KBM-7 (cell line): ENCODE measurements at regions not wholly inside any gene's neighbourhood (a gene's known extent, or its start where the extent isn't known, plus 50 kb on each side); places are given as distances from the start of the nearest gene placed in this dataset.

ENCODE experiments used
- DNase-seq: peaks from one replicate; pipeline ENCODE4 v3.0.0-alpha.2; 2015
- in situ Hi-C: fragments of 300-500 bp; cut with MboI; formaldehyde crosslinking; loops from 2 replicates; pipeline ENCODE4 v1.14.3; 2020; ENCODE audit warnings: low sequenced_read_pairs, low pct_unique_long_range_greater_than_20kb, mixed read lengths

DNA sequence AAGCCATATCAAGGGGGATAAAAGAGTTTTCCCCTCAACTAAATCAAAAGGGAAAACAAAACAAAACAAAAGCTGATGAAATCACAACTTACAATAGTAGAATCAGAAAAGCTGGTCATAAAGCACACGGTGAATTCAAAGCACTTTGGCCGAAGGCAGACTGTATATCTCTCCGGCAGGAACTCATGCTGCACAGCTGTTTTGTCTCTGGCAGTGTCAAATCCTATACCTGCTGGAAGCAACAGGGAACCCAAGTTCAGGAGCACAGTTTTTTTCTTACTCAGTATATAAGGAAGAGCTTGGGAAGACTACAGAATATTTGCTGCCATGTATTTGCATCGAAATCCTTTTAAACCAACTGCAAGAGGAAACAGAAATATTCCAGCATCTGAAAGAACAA lies 213.7 kb downstream of the RFC3 start:
- in situ Hi-C loops = no loop called here
- DNase-seq = no peak

DNA sequence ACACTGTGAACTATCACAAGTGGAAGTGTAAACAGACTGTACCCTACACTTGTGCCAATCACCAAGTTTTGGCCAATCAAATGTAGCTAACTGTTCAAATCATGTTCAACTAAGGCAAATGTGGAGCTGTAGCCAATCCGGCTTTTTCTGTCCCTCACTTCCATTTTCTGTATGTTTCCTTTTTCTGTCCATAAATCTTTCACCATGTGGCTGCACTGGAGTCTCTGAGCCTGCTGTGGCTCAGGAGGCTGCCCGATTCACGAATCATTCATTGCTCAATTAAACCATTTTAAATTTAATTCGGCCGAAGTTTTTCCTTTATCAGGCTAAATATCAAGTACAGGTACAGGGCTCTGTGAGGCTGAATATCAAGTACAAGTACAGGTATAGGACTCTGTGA lies 216.5 kb downstream of the RFC3 start:
- in situ Hi-C loops = no loop called here
- DNase-seq = no peak

DNA sequence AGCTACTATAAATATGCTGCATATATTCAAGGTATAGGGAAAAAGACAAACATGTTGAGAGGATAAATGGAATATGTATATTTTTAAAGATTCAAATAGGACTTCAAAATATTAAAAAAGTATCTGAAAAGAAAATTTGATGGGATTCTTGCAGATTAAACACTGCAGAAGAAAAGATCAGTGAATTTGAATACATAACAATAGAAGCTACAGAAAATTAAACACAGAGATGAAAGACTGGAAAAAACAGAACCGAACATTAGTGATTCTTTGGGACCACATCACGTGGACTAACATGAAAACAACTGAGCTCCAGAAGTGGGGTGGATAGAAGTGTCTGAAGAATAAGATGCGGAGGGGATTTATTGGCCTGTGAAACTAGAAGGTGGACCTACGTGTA lies 217.2 kb downstream of the RFC3 start:
- DNase-seq = no peak
- in situ Hi-C loops = no loop called here

DNA sequence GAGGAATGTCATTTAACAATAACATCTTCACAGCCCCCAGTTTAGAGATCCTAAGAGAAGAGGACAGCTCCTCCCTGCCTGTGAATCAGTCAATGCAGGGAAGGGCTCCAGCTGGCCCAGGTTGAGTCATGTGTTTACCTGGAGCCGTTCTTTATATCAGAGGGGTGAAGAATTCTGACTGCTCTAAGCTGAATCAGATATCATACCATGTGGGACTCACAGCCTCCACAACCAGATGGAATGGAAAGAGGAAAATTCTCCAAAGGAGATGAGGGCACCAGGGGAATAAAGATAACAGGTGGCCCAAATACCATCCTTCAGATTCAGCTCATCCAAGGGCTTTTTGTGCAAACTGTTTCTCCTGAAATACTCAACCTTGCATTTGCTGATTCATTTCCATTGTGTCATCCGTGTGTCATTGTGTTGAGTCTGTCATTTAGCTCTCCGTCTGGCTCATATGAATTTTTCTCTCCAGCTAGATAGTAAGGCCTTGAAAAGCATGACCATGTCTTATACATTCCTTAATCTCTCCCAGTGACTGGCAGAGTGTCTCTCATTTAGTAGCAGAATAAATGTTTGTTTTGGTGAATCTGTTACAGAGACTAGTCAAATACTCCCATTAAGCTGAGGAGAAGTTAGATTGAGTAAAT lies 217.9 kb downstream of the RFC3 start:
- in situ Hi-C loops = no loop called here
- DNase-seq = no peak

DNA sequence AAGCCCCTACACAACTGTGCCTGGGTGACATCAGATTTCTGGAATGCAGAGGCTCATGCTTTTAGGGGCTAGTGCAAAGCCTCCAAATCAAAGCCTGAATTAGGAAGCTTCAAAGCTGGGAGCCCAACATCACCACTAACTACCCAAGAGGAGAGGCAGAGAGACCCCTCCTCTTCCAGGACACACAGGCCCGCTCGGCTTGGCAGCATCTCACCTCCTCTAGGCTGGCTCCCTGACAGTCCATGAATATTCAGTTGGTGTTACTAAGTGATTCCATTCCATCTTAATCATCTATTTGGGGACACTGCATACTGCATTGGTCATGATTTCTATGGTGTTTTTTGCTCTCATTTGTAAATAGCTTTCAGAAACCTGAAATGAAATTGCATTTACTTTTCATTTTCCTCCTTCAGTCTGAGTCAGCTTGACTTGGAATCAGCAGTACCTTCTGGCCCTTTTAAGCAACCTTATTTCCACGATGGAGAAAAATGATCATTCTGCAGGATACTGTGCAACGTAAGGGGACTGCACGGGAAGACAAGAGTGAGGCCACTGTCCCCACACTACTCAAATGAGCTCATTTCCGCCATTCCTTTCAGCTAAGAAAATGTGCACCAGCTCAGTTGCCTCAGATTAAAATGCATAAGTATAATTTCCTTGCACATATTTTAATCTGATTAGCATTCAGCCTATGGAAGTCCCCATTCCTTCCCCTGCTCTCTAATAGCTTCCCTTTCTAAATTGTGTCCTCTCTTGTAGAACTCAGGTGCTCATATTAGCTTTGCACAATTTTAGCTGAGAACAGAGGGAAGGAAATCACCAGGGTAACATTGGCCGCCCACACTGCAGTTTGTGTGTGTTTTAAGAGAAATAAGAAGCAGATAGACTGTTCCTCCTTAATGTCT lies 219.9 kb downstream of the RFC3 start:
- no peak for DNase-seq
- in situ Hi-C loops = no loop called here

- no peak for DNase-seq
- in situ Hi-C loops = no loop called here
These were observed 220.7 kb downstream of the RFC3 start for GRCh38 chr13:34038541-34039068.

DNA sequence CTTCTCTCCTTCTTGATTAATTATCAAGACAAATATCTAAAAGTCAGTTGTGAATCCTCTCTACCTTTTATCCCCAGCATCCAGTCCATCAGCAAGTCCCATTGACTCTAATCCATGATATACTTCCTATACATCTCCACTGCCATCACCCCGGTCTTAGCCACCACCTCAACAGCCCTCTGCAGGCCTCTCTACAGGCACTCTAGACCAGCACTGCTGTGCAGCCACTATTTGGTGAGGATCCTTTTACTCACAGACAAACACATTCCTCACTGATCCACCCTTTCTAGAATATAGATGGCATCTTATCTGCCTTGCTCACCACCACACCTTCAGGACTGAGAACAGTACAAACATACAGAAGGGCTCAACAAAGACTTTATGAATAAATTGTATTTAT lies 221.7 kb downstream of the RFC3 start:
- in situ Hi-C loops = no loop called here
- no peak for DNase-seq

GRCh38 chr13:34040863-34041262 lies 222.9 kb downstream of the RFC3 start:
- DNase-seq = no peak
- in situ Hi-C loops = no loop called here

- no peak for DNase-seq
- in situ Hi-C loops = no loop called here
These were observed 226.1 kb downstream of the RFC3 start for GRCh38 chr13:34044041-34044440.

DNA sequence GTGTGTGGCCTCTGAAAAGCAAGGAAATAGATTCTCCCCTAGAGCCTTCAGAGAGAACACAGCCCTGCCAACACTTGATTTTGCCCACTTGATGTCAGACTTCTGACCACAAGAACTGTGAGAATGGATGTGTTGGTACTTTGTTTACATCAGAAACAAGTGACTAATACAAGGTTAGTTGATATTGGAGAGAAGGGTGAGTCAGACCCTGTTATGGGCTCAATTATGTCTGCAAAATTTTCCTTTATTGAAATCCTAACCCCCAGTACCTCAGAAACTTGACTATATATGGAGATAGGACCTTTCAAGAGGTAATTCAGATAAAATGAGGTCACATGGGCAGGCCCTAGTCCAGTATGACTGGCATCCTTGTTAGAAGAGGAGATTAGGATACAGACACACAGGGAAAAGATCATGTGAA lies 226.7 kb downstream of the RFC3 start:
- no peak for DNase-seq
- in situ Hi-C loops = no loop called here

DNA sequence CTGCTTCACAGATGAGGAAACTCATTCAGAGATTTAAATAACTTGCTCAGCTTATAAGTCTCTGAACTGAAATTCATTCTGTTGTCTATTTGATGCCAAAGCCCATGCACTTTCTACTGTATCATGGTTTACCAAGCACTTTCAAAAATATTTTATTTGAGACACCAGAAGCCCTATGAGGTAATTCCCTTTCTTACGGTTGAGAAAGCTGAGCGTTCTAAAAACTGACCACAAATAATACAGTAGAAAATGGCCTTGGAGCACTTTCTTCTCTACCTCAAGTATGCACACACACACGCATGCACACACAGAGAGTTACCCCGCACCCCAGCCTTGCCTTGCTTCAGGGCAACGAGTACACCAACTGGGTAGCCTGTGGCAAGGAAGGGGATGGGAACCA lies 228.5 kb downstream of the RFC3 start:
- DNase-seq = no peak
- in situ Hi-C loops = no loop called here

- DNase-seq = no peak
- in situ Hi-C loops = no loop called here
These were observed 230.7 kb downstream of the RFC3 start for GRCh38 chr13:34048652-34049051.

DNA sequence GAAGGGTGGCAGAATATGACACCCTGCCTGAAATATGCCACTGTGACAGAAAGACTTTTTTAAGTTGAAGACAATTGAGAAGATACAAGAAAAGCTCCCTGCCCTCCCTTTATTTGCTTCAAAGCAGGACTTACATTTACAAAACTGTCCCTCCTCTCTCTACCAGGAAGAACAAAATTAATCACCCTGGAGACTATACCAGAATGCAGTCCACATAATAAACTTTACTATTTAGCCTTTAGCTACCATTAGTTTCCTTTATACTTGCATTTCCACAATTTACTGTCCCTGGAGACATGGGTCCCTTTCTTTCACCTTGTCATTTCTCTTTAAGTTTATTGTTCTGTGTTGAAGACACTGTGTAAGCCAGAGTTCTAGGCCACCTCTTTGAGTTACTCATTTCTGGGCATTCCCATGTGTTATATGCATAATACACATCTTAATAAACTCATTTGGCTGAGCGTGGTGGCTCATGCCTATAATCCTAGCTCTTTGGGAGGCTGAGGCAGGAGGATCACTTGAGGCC lies 238.8 kb downstream of the RFC3 start:
- no peak for DNase-seq
- in situ Hi-C loops = no loop called here

- DNase-seq = no peak
- in situ Hi-C loops = no loop called here
These were observed 246.7 kb downstream of the RFC3 start for GRCh38 chr13:34064456-34065205.

DNA sequence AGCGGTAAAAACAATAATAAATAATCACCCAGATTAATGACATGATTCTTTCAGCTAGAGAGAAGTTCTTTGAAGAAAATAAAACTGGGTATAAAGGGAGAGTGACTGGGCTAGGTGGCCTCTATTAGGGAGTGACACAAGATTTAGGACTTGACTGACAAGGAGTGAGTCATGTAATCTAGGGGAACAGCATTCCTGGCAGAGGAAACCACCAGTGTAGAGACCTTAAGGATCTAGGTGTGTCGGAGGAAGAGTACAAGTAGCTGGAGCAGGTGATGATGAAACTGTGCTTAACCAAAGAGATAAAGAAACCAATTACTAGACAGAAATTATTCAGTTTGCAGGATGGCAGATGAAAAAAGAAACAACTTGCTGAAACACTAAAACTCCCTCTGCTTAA lies 248.0 kb downstream of the RFC3 start:
- DNase-seq = no peak
- in situ Hi-C loops = no loop called here

GRCh38 chr13:34066344-34066743 lies 248.4 kb downstream of the RFC3 start:
- no peak for DNase-seq
- in situ Hi-C loops = no loop called here

DNA sequence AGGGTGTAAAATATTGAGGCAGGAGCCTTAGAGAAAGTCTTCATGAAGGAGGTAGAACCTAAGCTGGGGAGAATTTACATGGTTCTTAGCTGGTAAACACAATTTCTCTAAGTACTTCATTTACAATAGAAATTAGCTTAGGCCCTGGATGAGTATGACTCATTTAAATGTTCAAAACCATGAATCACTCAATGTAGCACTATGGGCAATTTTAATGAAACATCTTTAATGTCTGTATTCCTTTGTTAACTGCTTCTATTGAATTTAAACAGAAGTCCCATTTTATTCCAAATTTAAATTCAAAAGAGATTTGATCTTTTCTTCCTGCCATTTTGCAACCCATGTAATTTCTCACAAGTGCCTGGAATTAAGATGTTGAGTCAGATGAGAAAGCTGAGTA lies 252.1 kb downstream of the RFC3 start:
- DNase-seq = no peak
- in situ Hi-C loops = no loop called here

DNA sequence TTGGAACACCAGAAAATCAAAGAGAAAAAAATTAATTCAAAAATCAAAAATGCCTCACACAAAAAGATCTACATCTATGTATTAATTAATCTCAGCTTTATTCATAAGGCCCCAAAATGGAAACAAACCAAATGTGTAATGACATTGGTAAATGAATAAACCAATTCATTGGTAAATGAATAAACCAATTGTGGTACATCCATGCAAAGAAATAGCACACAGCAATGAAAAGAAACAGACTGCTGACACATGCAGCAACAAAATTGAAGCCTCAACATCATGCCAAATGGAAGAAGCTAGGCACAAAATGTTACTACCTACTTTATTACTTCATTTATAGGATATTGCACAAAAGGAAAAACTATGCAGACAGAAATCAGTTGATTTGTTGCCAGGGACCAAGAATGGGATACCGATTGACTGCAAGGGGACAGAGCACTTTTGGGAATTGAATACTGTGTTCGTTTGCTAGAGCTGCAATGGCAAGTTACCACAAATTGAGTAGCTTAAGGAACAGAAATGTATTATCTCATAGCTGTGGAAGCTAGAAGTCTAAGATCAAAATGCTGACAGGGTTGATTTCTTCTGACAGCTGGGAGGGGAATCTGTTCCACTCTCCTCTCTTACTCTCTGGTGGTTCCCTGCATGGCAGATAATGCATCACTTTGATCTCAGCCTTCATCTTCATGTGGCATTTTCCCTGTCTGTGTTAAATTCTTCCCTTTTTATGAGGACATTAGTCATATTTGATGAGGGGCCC lies 252.8 kb downstream of the RFC3 start:
- DNase-seq = no peak
- in situ Hi-C loops = no loop called here

DNA sequence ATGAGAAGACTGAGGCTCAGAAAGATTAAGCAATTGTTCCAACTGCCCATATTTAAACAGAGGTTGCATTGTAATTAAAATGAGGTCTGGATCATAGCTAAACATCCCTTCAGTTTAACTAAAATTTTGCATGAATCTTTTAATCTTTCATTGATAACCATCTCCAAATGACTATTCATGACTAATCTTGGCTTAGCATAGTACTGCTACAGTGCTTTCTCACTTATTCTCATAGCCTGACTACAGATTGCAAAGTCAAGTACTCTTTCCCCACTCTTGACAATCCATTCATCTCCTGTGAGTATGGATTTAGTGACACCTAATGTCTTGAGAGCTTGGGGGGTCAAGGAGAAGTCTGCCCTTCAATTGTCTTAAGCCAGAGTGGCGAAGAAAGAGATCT lies 258.4 kb downstream of the RFC3 start:
- in situ Hi-C loops = no loop called here
- DNase-seq = no peak
